ENCODE measurements at regions not wholly inside any gene's neighbourhood (a gene's known extent, or its start where the extent isn't known, plus 50 kb on each side); places are given as distances from the start of the nearest gene placed in this dataset.

DNA sequence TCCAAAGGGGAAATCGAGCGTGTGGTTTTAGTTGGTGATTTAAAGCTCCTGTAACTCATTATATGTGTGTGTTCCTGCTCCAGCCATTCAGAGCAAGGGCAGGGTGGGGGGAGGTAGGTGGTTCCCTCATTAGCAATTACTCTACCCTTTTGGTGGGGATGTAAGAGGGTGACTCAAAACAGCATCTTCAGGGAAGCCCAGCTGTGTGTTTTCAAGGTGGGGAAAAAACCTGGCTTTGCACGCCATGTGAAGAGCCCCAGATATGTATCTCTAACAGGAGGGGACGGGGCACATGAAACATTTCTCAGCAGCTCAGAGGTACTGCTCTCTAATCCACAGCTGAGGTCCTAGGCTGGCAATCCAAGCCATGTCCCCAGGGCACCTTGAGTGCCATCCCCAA, 241.3 kb upstream of the ZFHX3 start (continued):
- TF ChIP-seq ZBTB11 (CRISPR knock-in tag; IDR thresholded peaks at IDR 0.05), result no peak
- TF ChIP-seq, protein P1, sequence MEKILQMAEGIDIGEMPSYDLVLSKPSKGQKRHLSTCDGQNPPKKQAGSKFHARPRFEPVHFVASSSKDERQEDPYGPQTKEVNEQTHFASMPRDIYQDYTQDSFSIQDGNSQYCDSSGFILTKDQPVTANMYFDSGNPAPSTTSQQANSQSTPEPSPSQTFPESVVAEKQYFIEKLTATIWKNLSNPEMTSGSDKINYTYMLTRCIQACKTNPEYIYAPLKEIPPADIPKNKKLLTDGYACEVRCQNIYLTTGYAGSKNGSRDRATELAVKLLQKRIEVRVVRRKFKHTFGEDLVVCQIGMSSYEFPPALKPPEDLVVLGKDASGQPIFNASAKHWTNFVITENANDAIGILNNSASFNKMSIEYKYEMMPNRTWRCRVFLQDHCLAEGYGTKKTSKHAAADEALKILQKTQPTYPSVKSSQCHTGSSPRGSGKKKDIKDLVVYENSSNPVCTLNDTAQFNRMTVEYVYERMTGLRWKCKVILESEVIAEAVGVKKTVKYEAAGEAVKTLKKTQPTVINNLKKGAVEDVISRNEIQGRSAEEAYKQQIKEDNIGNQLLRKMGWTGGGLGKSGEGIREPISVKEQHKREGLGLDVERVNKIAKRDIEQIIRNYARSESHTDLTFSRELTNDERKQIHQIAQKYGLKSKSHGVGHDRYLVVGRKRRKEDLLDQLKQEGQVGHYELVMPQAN (conservative IDR thresholded peaks at IDR 0.05), result 0 out of 2 replicates have a peak, but pooled peaks have one; percentile 44
- TF ChIP-seq MTA2 (IDR thresholded peaks at IDR 0.05; ENCODE audit: low read depth), result peak; percentile 99
- no peak for TF ChIP-seq NFXL1 (IDR thresholded peaks at IDR 0.05; ENCODE audit: borderline replicate concordance)
- TF ChIP-seq, protein P2, sequence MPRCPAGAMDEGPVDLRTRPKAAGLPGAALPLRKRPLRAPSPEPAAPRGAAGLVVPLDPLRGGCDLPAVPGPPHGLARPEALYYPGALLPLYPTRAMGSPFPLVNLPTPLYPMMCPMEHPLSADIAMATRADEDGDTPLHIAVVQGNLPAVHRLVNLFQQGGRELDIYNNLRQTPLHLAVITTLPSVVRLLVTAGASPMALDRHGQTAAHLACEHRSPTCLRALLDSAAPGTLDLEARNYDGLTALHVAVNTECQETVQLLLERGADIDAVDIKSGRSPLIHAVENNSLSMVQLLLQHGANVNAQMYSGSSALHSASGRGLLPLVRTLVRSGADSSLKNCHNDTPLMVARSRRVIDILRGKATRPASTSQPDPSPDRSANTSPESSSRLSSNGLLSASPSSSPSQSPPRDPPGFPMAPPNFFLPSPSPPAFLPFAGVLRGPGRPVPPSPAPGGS (IDR thresholded peaks at IDR 0.05; ENCODE audit: borderline replicate concordance, insufficient read depth, low read depth, low read length, poor library complexity, severe bottlenecking), result peak; percentile 100
- TF ChIP-seq EED (IDR thresholded peaks at IDR 0.05; ENCODE audit: low read depth), result peak; percentile 99
- peak; percentile 84 for TF ChIP-seq ATF7 (IDR thresholded peaks at IDR 0.05; ENCODE audit: low read depth)
- TF ChIP-seq CREB1 (IDR thresholded peaks at IDR 0.05; ENCODE audit: low read depth), result peak; percentile 72
- TF ChIP-seq, protein P3, sequence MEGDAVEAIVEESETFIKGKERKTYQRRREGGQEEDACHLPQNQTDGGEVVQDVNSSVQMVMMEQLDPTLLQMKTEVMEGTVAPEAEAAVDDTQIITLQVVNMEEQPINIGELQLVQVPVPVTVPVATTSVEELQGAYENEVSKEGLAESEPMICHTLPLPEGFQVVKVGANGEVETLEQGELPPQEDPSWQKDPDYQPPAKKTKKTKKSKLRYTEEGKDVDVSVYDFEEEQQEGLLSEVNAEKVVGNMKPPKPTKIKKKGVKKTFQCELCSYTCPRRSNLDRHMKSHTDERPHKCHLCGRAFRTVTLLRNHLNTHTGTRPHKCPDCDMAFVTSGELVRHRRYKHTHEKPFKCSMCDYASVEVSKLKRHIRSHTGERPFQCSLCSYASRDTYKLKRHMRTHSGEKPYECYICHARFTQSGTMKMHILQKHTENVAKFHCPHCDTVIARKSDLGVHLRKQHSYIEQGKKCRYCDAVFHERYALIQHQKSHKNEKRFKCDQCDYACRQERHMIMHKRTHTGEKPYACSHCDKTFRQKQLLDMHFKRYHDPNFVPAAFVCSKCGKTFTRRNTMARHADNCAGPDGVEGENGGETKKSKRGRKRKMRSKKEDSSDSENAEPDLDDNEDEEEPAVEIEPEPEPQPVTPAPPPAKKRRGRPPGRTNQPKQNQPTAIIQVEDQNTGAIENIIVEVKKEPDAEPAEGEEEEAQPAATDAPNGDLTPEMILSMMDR (IDR thresholded peaks at IDR 0.05 in 2 of 3, conservative IDR thresholded peaks at IDR 0.05 in 1 of 3; ENCODE audit: control insufficient read depth in 2 of 3, extremely low read depth in 1 of 3, insufficient read depth in 1 of 3, low read depth in 3 of 3, low read length in 3 of 3), result no peak
- TF ChIP-seq, protein P4, sequence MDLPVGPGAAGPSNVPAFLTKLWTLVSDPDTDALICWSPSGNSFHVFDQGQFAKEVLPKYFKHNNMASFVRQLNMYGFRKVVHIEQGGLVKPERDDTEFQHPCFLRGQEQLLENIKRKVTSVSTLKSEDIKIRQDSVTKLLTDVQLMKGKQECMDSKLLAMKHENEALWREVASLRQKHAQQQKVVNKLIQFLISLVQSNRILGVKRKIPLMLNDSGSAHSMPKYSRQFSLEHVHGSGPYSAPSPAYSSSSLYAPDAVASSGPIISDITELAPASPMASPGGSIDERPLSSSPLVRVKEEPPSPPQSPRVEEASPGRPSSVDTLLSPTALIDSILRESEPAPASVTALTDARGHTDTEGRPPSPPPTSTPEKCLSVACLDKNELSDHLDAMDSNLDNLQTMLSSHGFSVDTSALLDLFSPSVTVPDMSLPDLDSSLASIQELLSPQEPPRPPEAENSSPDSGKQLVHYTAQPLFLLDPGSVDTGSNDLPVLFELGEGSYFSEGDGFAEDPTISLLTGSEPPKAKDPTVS (IDR thresholded peaks at IDR 0.05; ENCODE audit: low read depth, low read length), result no peak
- no peak for TF ChIP-seq EGR1 (IDR thresholded peaks at IDR 0.05; ENCODE audit: borderline replicate concordance in 1 of 2, low read depth in 2 of 2, low read length in 2 of 2)
- no peak for TF ChIP-seq RFX5 (IDR thresholded peaks at IDR 0.05; ENCODE audit: low read depth, low read length)
- no peak for TF ChIP-seq BCLAF1 (IDR thresholded peaks at IDR 0.05)
- TF ChIP-seq BCL11A (IDR thresholded peaks at IDR 0.05; ENCODE audit: low read depth, low read length), result peak; percentile 100
- peak; percentile 77; the same call in 1 of the 2 replicates for TF ChIP-seq ZNF24 (IDR thresholded peaks at IDR 0.05)
- TF ChIP-seq MEF2B (IDR thresholded peaks at IDR 0.05; ENCODE audit: partially characterized antibody, poor library complexity, severe bottlenecking), result peak; percentile 81
- no peak for TF ChIP-seq STAT1 (conservative IDR thresholded peaks at IDR 0.05)
